Heart left ventricle (tissue), 16 donors: ENCODE measurements at regions not wholly inside any gene's neighbourhood (a gene's known extent, or its start where the extent isn't known, plus 50 kb on each side); places are given as distances from the start of the nearest gene placed in this dataset.

Experiments
- ATAC-seq, 4 donors: fragments of 200-7000 bp; cut with Tn5 transposase; one replicate each; pipeline ENCODE4 v1.9.1; 2020 to 2022; ENCODE audit warnings: moderate library complexity in 4 of 4, mild to moderate bottlenecking in 3 of 4, moderate number of reproducible peaks in 1 of 4
- DNase-seq, 5 donors: peaks; one replicate each; pipeline ENCODE4 v3.0.0-alpha.2; 2020
- H3K27ac ChIP-seq, 12 donors: fragments of 200-600 bp; sonication (generic) in 4 of 12; one replicate each; pipeline versions ENCODE4 v1.5.0 to v1.8.0; 2016 to 2022; ENCODE audit warnings: mild to moderate bottlenecking in 2 of 12
- H3K27me3 ChIP-seq, 9 donors: fragments of 200-600 bp; sonication (generic) in 2 of 9; one replicate each; pipeline versions ENCODE4 v1.5.1 to v1.8.0; 2016 to 2022; ENCODE audit warnings: mild to moderate bottlenecking in 3 of 9
- H3K36me3 ChIP-seq, 9 donors: fragments of 200-600 bp; sonication (generic) in 2 of 9; one replicate each; pipeline versions ENCODE4 v1.5.0 to v1.8.0; 2018 to 2022; ENCODE audit warnings: mild to moderate bottlenecking in 2 of 9
- H3K4me1 ChIP-seq, 12 donors: fragments of 200-600 bp; sonication (generic) in 4 of 12; one replicate each; pipeline versions ENCODE4 v1.5.0 to v1.8.0; 2016 to 2022; ENCODE audit warnings: mild to moderate bottlenecking in 3 of 12
- H3K4me3 ChIP-seq, 12 donors: fragments of 200-600 bp; sonication (generic) in 4 of 12; one replicate each; pipeline versions ENCODE4 v1.5.0 to v1.8.0; 2017 to 2022; ENCODE audit warnings: mild to moderate bottlenecking in 9 of 12, moderate library complexity in 4 of 12
- H3K9me3 ChIP-seq, 12 donors: fragments of 200-600 bp; sonication (generic) in 4 of 12; one replicate each; pipeline versions ENCODE4 v1.5.0 to v1.8.0; 2016 to 2022; ENCODE audit warnings: mild to moderate bottlenecking in 1 of 12
- POLR2A ChIP-seq, 2 donors: fragments of 450-650 bp; IDR thresholded peaks; one replicate each; pipeline ENCODE4 v1.6.1; 2017; ENCODE audit warnings: antibody characterized with exemption in 2 of 2, mild to moderate bottlenecking in 2 of 2, moderate library complexity in 2 of 2
- WGBS, 4 donors: extraction: QIAGEN DNeasy Blood & Tissue Kit in 2 of 4; methylation state at CpG; one replicate each; pipeline versions ENCODE4 v1.1.5 to v1.1.7; 2013 to 2018; 5-methylcytosine and 5-hydroxymethylcytosine counted together
- intact Hi-C, 10 donors: fragments of 100-400 bp; cut with DNase I; formaldehyde crosslinking; loops; one replicate each; pipeline versions ENCODE4 v1.11.1 to v1.14.2; 2022
- TF ChIP-seq, protein P1 (sequence below), 12 donors: fragments of 200-600 bp; sonication (generic) in 4 of 12; IDR thresholded peaks; one replicate each; pipeline versions ENCODE4 v1.5.0 to v1.8.0; 2018 to 2022; ENCODE audit warnings: antibody characterized with exemption in 12 of 12, mild to moderate bottlenecking in 5 of 12
- donor health status: ischemic (EF 13 %, LVEDD 7.1; RV severe dilation, severe dysfunction).
- donor health status: healthy with polysubstance abuse.
- donor health status: DM: no; HTN: yes; CAD: no.
- donor health status: DM: no; HTN: no; CAD: no.
- donor health status: ischemic (EF 25% LVEDD 6.9; RV normal size, moderate dysfunction).
- donor health status: ischemic (EF 25% LVEDD 5.7; RV mildly dilated, moderate dysfunction).
- donor health status: healthy.
- donor health status: DM: yes; HTN: yes; CAD: no.
- donor health status: ischemic (EF 35%, LVEDD 5.7; RV mildly dilated, moderate dysfunction).
- donor health status: nonischemic (EF 11% LVEDD 7.7; RV severe dilation, severe dysfunction).
- donor health status: DM: yes; HTN: yes; CAD: no.
- donor health status: PGD.
- donor health status: ischemic (EF 29% LVEDD 5.4; RV normal size, mild dysfunction).
- donor health status: nonischemic (EF 23%, LVEDD 6.1; RV moderate dilation, normal function).

DNA sequence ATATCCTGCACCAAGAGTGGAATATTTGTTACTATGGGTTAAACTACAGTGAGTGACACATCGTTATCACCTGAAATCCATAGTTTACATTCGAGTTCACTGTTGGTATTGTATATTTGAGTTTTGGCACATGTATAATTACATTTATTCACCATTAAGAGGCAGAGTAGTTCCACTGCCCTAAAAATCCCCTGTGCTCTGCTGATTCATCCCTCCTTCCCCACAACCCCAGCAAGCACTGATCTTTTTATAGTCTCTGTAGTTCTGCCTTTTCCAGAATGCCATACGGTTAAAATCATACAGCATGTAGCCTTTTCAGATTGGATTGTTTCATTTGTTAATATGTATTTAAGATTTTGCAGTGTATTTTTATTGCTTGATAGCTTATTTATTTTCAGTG is 495.2 kb downstream of the DIRAS2 start:
- WGBS, 4 donors = 26 to 58% (median 38%) methylated on average over 3 of the region's 3 CpGs
- peaks cover 0 to 7% (median 0%) of the 10 kb centered on the region in 12 donors for H3K9me3 ChIP-seq
- DNase-seq = no peak
- no peaks in the 10 kb centered on the region for H3K36me3 ChIP-seq
- no peak overlapping the region for H3K4me3 ChIP-seq
- intact Hi-C loops = loop anchor here in 7 of 10 donors (10.0 kb wide), 3 partner anchors 67 to 727 kb away; no protein-coding TSS in a partner anchor
- ATAC-seq = no peak
- H3K27me3 ChIP-seq = peaks cover 0 to 5% (median 0%) of the 10 kb centered on the region in 9 donors
- H3K27ac ChIP-seq = no peak overlapping the region
- TF ChIP-seq, protein P1, sequence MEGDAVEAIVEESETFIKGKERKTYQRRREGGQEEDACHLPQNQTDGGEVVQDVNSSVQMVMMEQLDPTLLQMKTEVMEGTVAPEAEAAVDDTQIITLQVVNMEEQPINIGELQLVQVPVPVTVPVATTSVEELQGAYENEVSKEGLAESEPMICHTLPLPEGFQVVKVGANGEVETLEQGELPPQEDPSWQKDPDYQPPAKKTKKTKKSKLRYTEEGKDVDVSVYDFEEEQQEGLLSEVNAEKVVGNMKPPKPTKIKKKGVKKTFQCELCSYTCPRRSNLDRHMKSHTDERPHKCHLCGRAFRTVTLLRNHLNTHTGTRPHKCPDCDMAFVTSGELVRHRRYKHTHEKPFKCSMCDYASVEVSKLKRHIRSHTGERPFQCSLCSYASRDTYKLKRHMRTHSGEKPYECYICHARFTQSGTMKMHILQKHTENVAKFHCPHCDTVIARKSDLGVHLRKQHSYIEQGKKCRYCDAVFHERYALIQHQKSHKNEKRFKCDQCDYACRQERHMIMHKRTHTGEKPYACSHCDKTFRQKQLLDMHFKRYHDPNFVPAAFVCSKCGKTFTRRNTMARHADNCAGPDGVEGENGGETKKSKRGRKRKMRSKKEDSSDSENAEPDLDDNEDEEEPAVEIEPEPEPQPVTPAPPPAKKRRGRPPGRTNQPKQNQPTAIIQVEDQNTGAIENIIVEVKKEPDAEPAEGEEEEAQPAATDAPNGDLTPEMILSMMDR (IDR thresholded peaks at IDR 0.05) = no peak
- no peak for TF ChIP-seq POLR2A (IDR thresholded peaks at IDR 0.05)
- H3K4me1 ChIP-seq = no peaks in the 10 kb centered on the region

DNA sequence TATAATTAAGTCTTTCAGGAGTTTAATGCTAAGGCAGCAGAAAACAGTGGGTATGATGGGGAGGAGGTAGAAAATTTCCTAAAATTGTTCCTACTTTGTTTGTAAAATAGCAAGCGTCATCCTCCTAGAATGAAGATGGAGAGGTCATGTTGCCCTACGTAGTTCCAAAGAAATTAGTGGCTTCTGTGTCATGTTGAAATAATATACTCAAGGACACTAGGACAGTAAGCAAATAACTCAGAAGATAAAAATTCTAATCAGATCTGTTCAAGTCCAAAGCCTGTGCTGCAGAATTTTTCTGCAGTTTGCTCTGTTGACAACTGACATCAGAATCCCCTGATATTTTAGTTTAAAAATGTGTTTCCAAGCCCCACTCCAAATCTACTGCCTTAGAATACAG is 486.3 kb downstream of the DIRAS2 start:
- H3K9me3 ChIP-seq = no peaks in the 10 kb centered on the region
- H3K4me1 ChIP-seq = no peaks in the 10 kb centered on the region
- ATAC-seq (no peak), DNase-seq (no peak)
- no peak overlapping the region for H3K27ac ChIP-seq
- H3K36me3 ChIP-seq = no peaks in the 10 kb centered on the region
- intact Hi-C loops = no loop called here
- no peaks in the 10 kb centered on the region for H3K27me3 ChIP-seq
- 76 to 92% (median 86%) methylated on average over 2 of the region's 2 CpGs for WGBS, 4 donors
- TF ChIP-seq, protein P1 (IDR thresholded peaks at IDR 0.05) = no peak
- TF ChIP-seq POLR2A (IDR thresholded peaks at IDR 0.05) = no peak
- H3K4me3 ChIP-seq = no peak overlapping the region

- no peak overlapping the region for H3K27ac ChIP-seq
- ATAC-seq (peak in 1 of 4 donors; percentile 20), DNase-seq (no peak)
- H3K4me1 ChIP-seq = no peaks in the 10 kb centered on the region
- no peaks in the 10 kb centered on the region for H3K36me3 ChIP-seq
- no peaks in the 10 kb centered on the region for H3K27me3 ChIP-seq
- no peaks in the 10 kb centered on the region for H3K9me3 ChIP-seq
- 90 to 97% (median 96%) methylated on average over 5 of the region's 5 CpGs for WGBS, 4 donors
- TF ChIP-seq POLR2A (IDR thresholded peaks at IDR 0.05) = no peak
- TF ChIP-seq, protein P1 (IDR thresholded peaks at IDR 0.05) = no peak
- intact Hi-C loops = no loop called here
- no peak overlapping the region for H3K4me3 ChIP-seq
Observed at GRCh38 chr9:90162326-90162725, 480.3 kb downstream of the DIRAS2 start.

DNA sequence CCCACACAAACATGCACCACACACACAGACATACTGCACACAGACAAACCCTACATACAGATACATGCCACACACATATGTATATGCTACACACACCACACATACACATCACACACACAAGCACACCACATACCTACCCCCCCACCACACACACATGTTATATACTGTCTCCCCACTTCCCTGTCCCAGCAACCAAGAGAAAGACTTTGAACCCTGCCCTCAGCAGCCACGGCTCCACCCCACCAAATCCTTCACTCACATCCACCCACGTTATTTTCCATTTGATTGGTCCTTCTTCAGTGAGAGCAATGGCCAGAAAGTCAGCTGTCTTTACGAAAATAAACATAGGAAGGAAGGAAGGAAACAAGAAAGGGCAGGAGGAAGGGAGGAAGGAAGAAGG is 479.8 kb downstream of the DIRAS2 start:
- Histone ChIP-seq H3K4me3 (no peak overlapping the region), H3K27me3 (no peaks in the 10 kb centered on the region), H3K4me1 (no peaks in the 10 kb centered on the region), H3K27ac (no peak overlapping the region), H3K36me3 (no peaks in the 10 kb centered on the region), H3K9me3 (no peaks in the 10 kb centered on the region)
- TF ChIP-seq, protein P1 (IDR thresholded peaks at IDR 0.05) = no peak
- TF ChIP-seq POLR2A (IDR thresholded peaks at IDR 0.05) = no peak
- DNase-seq = no peak
- intact Hi-C loops = no loop called here
- 55 to 65% (median 58%) methylated on average over 3 of the region's 3 CpGs for WGBS, 4 donors
- ATAC-seq = no peak
